Nucleus accumbens (tissue), 56 donors: ENCODE measurements at regions not wholly inside any gene's neighbourhood (a gene's known extent, or its start where the extent isn't known, plus 50 kb on each side); places are given as distances from the start of the nearest gene placed in this dataset.

ENCODE experiments used
- DNase-seq, 56 donors: peaks; one replicate each; lab custom pipeline; 2025; lab: John Stamatoyannopoulos, UW

GRCh38 chr10:47245731-47246350 lies 54.2 kb upstream of the GDF10 start:
- no peak for DNase-seq

GRCh38 chr10:47246406-47247147 lies 53.4 kb upstream of the GDF10 start:
- no peak for DNase-seq

- DNase-seq = no peak
These were observed 52.6 kb upstream of the GDF10 start for GRCh38 chr10:47247148-47248059.

GRCh38 chr10:47248386-47249090 lies 51.5 kb upstream of the GDF10 start:
- no peak for DNase-seq

- no peak for DNase-seq
These were observed 50.1 kb upstream of the GDF10 start for GRCh38 chr10:47249881-47250280.
